GM12892 (cell line): ENCODE measurements at regions not wholly inside any gene's neighbourhood (a gene's known extent, or its start where the extent isn't known, plus 50 kb on each side); places are given as distances from the start of the nearest gene placed in this dataset.

ENCODE experiments used
- POLR2AphosphoS5 ChIP-seq: IDR thresholded peaks from 2 replicates; pipeline ENCODE4 v1.6.1; 2011; ENCODE audit warnings: low read depth, low read length, control low read depth
- TAF1 ChIP-seq: IDR thresholded peaks from 2 replicates; pipeline ENCODE4 v1.6.1; 2011; ENCODE audit warnings: low read depth, mild to moderate bottlenecking, control low read depth, low read length, borderline replicate concordance

DNA sequence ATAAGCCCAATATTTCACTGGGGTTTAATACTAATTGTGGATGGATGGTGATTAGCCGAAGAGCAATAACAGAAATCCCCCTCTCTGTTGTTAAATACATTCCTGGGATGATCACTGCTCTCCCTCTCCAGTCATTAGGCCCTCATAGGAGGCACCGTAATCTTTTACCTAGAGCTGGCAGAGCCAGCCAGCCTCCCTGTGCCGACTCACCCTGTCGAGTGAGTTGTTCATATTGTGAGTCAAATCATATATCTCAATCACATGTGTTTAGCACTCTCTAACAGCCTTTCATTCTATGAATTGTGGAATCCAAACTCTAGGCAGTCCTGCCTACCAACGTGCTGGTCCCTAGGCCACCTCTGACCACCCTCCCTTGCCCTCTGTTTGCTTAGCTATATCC, 771.0 kb downstream of the IRX1 start:
- TF ChIP-seq TAF1 = no peak
- TF ChIP-seq POLR2AphosphoS5 = no peak
